ENCODE measurements at regions not wholly inside any gene's neighbourhood (a gene's known extent, or its start where the extent isn't known, plus 50 kb on each side); places are given as distances from the start of the nearest gene placed in this dataset.

DNA sequence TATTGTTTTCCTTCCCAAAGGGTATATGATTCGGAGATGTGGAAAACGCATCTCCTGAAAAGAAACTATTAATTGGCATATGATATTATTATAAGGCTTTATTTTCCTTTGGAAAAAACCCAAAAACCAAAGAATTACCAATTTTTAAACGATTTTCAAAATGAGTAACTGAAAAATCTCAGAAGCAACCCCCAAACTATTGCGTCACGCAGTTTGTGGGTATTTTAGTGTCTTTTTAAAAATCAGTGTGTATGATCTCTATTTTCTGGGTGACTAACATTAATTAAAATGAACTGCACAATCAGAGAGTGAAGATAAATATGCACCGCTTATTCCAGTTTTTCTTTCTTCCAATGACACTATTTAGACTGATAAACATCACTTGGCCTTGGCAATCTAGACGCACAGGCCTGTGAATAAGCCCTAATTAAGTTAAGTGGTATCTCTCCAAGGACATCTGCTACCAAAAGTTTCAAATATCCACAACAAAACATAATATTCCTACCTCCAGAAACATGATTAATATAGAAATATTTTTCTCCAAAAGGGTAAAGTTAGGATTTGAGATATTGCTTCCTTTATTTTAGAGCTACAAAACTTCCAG lies 511.5 kb upstream of the FAM241A start:
- TF ChIP-seq TAF1 (conservative IDR thresholded peaks at IDR 0.05) (no peak), RXRA (IDR thresholded peaks at IDR 0.05) (no peak), HNF4G (IDR thresholded peaks at IDR 0.05) (no peak), YY1 (IDR thresholded peaks at IDR 0.05) (no peak), FOXA2 (IDR thresholded peaks at IDR 0.05) (no peak), FOXA1 (IDR thresholded peaks at IDR 0.05) (no peak)
- TF ChIP-seq, protein P1, sequence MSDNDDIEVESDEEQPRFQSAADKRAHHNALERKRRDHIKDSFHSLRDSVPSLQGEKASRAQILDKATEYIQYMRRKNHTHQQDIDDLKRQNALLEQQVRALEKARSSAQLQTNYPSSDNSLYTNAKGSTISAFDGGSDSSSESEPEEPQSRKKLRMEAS (IDR thresholded peaks at IDR 0.05): no peak
- TF ChIP-seq, protein P2, sequence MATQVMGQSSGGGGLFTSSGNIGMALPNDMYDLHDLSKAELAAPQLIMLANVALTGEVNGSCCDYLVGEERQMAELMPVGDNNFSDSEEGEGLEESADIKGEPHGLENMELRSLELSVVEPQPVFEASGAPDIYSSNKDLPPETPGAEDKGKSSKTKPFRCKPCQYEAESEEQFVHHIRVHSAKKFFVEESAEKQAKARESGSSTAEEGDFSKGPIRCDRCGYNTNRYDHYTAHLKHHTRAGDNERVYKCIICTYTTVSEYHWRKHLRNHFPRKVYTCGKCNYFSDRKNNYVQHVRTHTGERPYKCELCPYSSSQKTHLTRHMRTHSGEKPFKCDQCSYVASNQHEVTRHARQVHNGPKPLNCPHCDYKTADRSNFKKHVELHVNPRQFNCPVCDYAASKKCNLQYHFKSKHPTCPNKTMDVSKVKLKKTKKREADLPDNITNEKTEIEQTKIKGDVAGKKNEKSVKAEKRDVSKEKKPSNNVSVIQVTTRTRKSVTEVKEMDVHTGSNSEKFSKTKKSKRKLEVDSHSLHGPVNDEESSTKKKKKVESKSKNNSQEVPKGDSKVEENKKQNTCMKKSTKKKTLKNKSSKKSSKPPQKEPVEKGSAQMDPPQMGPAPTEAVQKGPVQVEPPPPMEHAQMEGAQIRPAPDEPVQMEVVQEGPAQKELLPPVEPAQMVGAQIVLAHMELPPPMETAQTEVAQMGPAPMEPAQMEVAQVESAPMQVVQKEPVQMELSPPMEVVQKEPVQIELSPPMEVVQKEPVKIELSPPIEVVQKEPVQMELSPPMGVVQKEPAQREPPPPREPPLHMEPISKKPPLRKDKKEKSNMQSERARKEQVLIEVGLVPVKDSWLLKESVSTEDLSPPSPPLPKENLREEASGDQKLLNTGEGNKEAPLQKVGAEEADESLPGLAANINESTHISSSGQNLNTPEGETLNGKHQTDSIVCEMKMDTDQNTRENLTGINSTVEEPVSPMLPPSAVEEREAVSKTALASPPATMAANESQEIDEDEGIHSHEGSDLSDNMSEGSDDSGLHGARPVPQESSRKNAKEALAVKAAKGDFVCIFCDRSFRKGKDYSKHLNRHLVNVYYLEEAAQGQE (IDR thresholded peaks at IDR 0.05): no peak
- TF ChIP-seq, protein P3, sequence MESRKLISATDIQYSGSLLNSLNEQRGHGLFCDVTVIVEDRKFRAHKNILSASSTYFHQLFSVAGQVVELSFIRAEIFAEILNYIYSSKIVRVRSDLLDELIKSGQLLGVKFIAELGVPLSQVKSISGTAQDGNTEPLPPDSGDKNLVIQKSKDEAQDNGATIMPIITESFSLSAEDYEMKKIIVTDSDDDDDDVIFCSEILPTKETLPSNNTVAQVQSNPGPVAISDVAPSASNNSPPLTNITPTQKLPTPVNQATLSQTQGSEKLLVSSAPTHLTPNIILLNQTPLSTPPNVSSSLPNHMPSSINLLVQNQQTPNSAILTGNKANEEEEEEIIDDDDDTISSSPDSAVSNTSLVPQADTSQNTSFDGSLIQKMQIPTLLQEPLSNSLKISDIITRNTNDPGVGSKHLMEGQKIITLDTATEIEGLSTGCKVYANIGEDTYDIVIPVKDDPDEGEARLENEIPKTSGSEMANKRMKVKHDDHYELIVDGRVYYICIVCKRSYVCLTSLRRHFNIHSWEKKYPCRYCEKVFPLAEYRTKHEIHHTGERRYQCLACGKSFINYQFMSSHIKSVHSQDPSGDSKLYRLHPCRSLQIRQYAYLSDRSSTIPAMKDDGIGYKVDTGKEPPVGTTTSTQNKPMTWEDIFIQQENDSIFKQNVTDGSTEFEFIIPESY (IDR thresholded peaks at IDR 0.05): no peak
- H3K4me1 ChIP-seq (ENCODE audit: control insufficient read depth in 4 of 4, insufficient read depth in 4 of 4, low read length in 3 of 4): no peaks in the 10 kb centered on the region
- WGBS: 86% methylated on average over 7 of the region's 7 CpGs
- no peak overlapping the region for H3K9ac ChIP-seq (ENCODE audit: low read depth in 1 of 2, low read length in 2 of 2)
- DNase-seq (ENCODE audit: low spot score): no peak
- H3K27me3 ChIP-seq (ENCODE audit: control insufficient read depth in 4 of 4, insufficient read depth in 4 of 4, low read length in 3 of 4): peaks cover 0 to 3% (median 0%) of the 10 kb centered on the region in 4 donors
- no peaks in the 10 kb centered on the region for H3K9me3 ChIP-seq (ENCODE audit: control insufficient read depth in 4 of 4, low read length in 3 of 4)
- no peak overlapping the region for H3K4me3 ChIP-seq (ENCODE audit: low read depth in 1 of 3, low read length in 3 of 3)
- H3K27ac ChIP-seq (ENCODE audit: low read depth in 1 of 2, low read length in 2 of 2): no peak overlapping the region
- no peaks in the 10 kb centered on the region for H3K36me3 ChIP-seq (ENCODE audit: control insufficient read depth in 4 of 4, insufficient read depth in 3 of 4, low read depth in 1 of 4, low read length in 3 of 4)

DNA sequence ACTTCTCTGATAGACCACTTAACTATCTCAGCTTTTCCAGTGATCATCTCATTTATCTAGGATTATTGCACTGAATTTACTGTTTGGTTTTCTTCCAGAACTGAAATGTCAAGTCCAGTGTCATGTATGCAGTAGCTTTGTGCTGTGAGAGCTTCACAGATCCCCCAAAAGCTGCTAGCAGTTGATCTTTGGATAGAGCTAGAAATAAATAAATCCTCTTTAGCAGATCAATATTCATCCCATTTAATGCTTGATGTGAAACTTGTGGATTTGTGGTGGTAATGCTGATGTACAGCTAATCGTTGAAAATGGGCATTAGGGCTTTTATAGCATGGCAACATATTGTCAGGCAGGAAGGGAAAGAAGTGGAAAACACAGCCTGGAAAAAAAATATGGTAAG lies 509.6 kb upstream of the FAM241A start:
- Histone ChIP-seq H3K9me3 (ENCODE audit: control insufficient read depth in 4 of 4, low read length in 3 of 4) (no peaks in the 10 kb centered on the region), H3K4me3 (ENCODE audit: low read depth in 1 of 3, low read length in 3 of 3) (no peak overlapping the region), H3K27ac (ENCODE audit: low read depth in 1 of 2, low read length in 2 of 2) (no peak overlapping the region), H3K4me1 (ENCODE audit: control insufficient read depth in 4 of 4, insufficient read depth in 4 of 4, low read length in 3 of 4) (no peaks in the 10 kb centered on the region), H3K27me3 (ENCODE audit: control insufficient read depth in 4 of 4, insufficient read depth in 4 of 4, low read length in 3 of 4) (peaks cover 0 to 3% (median 0%) of the 10 kb centered on the region in 4 donors), H3K36me3 (ENCODE audit: control insufficient read depth in 4 of 4, insufficient read depth in 3 of 4, low read depth in 1 of 4, low read length in 3 of 4) (no peaks in the 10 kb centered on the region), H3K9ac (ENCODE audit: low read depth in 1 of 2, low read length in 2 of 2) (no peak overlapping the region)
- no peak for DNase-seq (ENCODE audit: low spot score)
- TF ChIP-seq SP1 (IDR thresholded peaks at IDR 0.05) (no peak), NR2F2 (IDR thresholded peaks at IDR 0.05) (no peak), FOXA2 (IDR thresholded peaks at IDR 0.05) (no peak), HNF4G (IDR thresholded peaks at IDR 0.05) (no peak)
- TF ChIP-seq, protein P4, sequence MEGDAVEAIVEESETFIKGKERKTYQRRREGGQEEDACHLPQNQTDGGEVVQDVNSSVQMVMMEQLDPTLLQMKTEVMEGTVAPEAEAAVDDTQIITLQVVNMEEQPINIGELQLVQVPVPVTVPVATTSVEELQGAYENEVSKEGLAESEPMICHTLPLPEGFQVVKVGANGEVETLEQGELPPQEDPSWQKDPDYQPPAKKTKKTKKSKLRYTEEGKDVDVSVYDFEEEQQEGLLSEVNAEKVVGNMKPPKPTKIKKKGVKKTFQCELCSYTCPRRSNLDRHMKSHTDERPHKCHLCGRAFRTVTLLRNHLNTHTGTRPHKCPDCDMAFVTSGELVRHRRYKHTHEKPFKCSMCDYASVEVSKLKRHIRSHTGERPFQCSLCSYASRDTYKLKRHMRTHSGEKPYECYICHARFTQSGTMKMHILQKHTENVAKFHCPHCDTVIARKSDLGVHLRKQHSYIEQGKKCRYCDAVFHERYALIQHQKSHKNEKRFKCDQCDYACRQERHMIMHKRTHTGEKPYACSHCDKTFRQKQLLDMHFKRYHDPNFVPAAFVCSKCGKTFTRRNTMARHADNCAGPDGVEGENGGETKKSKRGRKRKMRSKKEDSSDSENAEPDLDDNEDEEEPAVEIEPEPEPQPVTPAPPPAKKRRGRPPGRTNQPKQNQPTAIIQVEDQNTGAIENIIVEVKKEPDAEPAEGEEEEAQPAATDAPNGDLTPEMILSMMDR (IDR thresholded peaks at IDR 0.05; ENCODE audit: low read depth, low read length, missing input control): no peak
- 84% methylated on average over 1 of the region's 1 CpG for WGBS

Measured in liver (tissue), 8 donors.